GM23248 (cell line): ENCODE measurements at regions not wholly inside any gene's neighbourhood (a gene's known extent, or its start where the extent isn't known, plus 50 kb on each side); places are given as distances from the start of the nearest gene placed in this dataset.

Source experiments
- EZH2 ChIP-seq: fragments of 200-600 bp; sonication (generic); IDR thresholded peaks from 2 replicates; pipeline ENCODE4 v1.6.1; 2018; ENCODE audit warnings: antibody characterized with exemption, mild to moderate bottlenecking; ENCODE audit not compliant: insufficient read depth, poor library complexity, severe bottlenecking
- EZH2phosphoT487 ChIP-seq: fragments of 200-600 bp; sonication (generic); IDR thresholded peaks from 2 replicates; pipeline ENCODE4 v1.6.1; 2018; ENCODE audit warnings: antibody characterized with exemption, moderate library complexity, mild to moderate bottlenecking, low read depth; ENCODE audit not compliant: insufficient read depth

DNA sequence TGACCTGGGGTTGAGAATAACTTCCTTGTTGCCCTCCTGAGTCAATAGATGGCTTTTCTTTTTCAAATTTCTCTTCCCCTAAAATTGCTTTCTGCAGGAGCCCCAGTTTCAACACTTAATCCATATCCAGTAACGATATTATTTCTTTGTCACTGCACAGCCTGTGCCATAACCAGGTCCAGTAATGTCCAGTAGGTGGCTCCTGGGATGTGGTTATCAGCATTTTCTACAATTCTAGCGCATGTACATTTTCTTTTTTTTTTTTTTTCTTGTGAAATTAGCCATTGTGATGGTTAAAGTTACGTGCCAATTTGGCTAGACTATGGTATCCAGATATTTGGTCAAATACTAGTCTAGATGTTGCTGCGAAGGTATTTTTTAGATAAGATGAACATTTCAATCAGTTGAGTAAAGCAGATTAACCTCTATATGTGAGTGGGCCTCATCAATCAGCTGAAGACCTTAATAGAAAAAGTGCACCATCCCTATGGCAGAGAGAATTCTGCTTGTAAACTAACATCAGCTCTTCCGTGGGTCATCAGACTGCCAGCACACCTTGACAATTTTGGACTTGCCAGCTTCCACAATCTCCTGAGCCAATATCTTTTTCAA lies 72.9 kb upstream of the SCG2 start:
- TF ChIP-seq EZH2phosphoT487: no peak
- no peak for TF ChIP-seq EZH2
